ENCODE measurements at regions not wholly inside any gene's neighbourhood (a gene's known extent, or its start where the extent isn't known, plus 50 kb on each side); places are given as distances from the start of the nearest gene placed in this dataset.

DNA sequence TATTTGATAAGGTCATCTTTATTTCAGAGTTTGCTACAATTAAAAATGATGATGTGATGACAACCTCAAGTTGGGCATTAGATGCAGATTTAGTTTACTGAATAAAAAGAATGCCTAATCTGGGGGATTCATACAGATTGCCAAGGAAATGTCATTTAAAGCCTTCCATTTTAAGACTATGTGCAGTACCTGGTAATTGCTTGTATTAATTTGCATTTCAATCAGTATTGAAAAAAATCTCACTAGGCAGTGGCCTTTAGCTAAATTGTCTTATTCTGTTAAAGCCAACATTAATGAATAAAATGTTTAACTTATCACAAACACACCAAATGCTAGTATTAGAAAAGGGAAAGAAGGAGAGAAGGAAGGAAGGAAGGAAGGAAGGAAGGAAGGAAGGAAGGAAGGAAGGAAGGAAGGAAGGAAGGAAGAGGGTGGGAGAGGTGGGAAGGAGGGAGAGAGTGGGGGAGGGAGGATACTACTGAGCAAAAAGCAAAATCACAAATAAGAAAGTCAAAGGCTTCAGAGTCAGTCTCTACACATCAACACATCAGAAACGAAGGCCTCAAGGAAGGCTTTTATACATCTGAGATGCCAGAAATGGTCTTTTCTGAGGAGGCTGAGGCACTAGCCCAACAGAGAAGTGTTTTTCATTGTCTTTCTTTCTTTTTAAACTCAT, 271.1 kb upstream of the CLEC14A start:
- TF ChIP-seq, protein P1, sequence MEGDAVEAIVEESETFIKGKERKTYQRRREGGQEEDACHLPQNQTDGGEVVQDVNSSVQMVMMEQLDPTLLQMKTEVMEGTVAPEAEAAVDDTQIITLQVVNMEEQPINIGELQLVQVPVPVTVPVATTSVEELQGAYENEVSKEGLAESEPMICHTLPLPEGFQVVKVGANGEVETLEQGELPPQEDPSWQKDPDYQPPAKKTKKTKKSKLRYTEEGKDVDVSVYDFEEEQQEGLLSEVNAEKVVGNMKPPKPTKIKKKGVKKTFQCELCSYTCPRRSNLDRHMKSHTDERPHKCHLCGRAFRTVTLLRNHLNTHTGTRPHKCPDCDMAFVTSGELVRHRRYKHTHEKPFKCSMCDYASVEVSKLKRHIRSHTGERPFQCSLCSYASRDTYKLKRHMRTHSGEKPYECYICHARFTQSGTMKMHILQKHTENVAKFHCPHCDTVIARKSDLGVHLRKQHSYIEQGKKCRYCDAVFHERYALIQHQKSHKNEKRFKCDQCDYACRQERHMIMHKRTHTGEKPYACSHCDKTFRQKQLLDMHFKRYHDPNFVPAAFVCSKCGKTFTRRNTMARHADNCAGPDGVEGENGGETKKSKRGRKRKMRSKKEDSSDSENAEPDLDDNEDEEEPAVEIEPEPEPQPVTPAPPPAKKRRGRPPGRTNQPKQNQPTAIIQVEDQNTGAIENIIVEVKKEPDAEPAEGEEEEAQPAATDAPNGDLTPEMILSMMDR (IDR thresholded peaks at IDR 0.05; ENCODE audit: insufficient read depth, low read length, missing control alignments) = no peak
- ChIA-PET CTCF (no interaction called here), POLR2A (no interaction called here)
- H3K4me3 ChIP-seq (ENCODE audit: low read depth, low read length) = no peak overlapping the region
- no peak for DNase-seq (ENCODE audit: low read depth, low spot score)

DNA sequence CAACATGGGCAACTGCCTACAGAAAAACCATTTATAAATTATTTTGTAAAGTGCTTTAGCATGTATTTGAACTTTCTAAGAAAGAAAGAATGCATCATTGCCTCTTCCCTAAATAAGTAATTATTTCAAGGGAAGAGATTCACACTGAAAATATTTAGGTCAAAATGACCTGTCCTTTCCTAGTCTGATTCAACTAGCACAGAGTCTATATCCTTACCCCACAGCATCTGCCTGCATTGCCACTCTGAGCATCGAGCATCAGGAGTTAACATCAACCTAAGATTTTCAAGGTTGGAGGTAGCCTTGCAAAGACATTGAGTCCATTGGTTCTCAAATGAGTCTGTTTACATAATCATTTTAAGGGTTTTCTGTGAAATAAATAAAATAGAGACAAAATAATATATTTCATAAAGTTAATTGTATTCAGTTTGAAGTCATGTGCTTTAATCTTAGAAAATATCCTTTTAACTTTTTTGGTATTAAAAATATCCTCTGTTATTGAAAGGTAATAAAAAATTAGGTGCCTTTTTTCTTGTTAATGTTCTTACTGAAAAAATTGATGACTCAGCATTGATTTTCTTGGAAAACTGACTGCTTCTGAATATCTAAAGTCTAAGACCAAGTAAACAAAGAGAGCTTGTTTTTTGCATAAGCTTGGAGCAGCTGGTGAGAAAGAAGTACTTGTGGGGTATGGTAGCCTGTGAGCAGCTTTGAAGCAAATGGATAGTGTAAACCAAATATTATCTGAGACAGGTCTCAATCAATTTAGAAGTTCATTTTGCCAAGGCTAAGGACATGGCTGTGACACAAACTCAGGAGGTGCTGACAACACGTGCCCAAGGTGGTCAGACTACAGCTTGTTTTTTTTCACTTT, 269.0 kb upstream of the CLEC14A start:
- POLR2A ChIA-PET = no interaction called here
- DNase-seq (ENCODE audit: low read depth, low spot score) = no peak
- TF ChIP-seq, protein P1 (IDR thresholded peaks at IDR 0.05; ENCODE audit: insufficient read depth, low read length, missing control alignments) = no peak
- CTCF ChIA-PET = interaction anchor here (0.8 kb wide), 1 partner anchor 9 kb away, joined by 4 read pairs; no protein-coding TSS in a partner anchor
- no peak overlapping the region for H3K4me3 ChIP-seq (ENCODE audit: low read depth, low read length)

DNA sequence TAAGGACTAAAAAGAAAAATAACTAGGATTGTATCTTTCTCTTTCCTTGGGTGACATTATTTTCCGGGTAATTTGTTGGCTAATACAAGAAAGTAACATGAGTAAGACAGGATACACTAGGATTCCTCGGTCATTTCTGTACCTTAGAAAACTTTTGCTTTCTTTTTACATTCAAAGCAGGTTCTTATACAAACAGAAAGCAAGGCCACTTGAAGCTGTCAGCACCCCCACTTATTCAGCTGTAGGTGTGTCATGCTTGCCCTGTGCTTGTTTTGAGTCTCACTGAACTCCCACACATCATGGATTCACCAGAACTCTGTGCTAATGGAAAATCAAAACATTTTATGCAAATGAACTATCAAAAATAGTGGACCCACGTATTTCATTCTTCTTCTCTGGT, 266.8 kb upstream of the CLEC14A start:
- TF ChIP-seq, protein P1 (IDR thresholded peaks at IDR 0.05; ENCODE audit: insufficient read depth, low read length, missing control alignments) = no peak
- DNase-seq (ENCODE audit: low read depth, low spot score) = no peak
- H3K4me3 ChIP-seq (ENCODE audit: low read depth, low read length) = no peak overlapping the region
- POLR2A ChIA-PET = no interaction called here
- CTCF ChIA-PET = no interaction called here

DNA sequence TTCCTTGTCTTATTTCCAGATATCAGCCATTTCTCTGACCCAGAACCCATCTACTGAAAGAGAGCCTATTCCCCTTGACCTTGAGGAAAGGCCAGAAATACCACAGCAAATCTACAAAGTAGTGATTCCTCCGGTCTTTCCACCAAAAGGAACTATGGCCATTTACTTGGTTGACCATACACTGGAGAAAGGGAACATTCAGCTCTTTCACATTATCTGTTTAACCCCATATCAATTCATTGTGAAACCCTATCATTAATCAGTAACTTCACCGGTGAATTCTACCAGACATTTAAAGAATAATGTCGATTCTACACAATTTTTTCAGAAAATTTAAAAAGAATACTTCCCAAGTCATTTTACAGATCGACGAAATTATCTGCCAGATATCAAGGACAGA, 265.7 kb upstream of the CLEC14A start:
- TF ChIP-seq, protein P1 (IDR thresholded peaks at IDR 0.05; ENCODE audit: insufficient read depth, low read length, missing control alignments) = no peak
- no peak overlapping the region for H3K4me3 ChIP-seq (ENCODE audit: low read depth, low read length)
- no peak for DNase-seq (ENCODE audit: low read depth, low spot score)
- ChIA-PET POLR2A (no interaction called here), CTCF (interaction anchor here (1.0 kb wide), 1 partner anchor 10 kb away, joined by 4 read pairs; no protein-coding TSS in a partner anchor)

DNA sequence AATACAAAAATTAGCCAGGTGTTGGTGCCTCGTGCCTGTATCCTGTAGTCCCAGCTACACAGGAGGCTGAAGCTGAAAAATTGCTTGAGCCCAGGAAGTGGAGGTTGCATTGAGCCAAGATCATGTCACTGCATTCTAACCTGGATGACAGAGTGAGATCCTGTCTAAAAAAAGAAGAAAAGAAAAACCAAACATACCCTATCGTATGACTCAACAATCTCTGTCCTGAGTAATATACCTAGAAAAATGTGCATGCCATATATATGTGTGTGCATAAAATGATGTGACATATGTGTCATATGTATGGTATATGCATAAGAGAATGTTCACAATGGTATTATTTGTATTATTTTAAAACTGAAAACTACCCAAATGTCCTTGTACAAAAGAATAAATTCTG, 261.5 kb upstream of the CLEC14A start:
- CTCF ChIA-PET = interaction anchor here (1.3 kb wide), 1 partner anchor 261 kb away, joined by 3 read pairs; the partner anchor contains the start of gene CLEC14A
- H3K4me3 ChIP-seq (ENCODE audit: low read depth, low read length) = no peak overlapping the region
- DNase-seq (ENCODE audit: low read depth, low spot score) = no peak
- TF ChIP-seq, protein P1 (IDR thresholded peaks at IDR 0.05; ENCODE audit: insufficient read depth, low read length, missing control alignments) = no peak
- POLR2A ChIA-PET = no interaction called here

DNA sequence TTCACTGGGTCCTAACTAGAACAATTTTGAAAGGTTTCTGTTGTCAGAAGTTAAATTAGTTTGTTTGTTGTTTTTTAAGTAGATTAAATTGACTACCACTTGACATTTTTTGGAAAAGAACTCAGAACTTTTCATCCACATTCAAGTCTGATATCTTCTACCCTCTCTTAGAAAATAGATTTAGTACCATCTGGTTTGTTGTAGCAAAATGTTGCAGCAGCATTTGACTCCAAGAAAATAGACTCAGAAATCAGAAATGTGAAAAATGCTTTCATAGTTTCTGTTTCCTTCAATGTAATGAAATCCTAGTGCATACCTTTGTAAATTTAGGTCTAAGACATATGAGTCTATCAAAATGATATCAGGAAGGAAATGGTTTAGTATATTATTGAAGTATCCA, 256.3 kb upstream of the CLEC14A start:
- CTCF ChIA-PET = no interaction called here
- POLR2A ChIA-PET = no interaction called here
- TF ChIP-seq, protein P1 (IDR thresholded peaks at IDR 0.05; ENCODE audit: insufficient read depth, low read length, missing control alignments) = no peak
- no peak overlapping the region for H3K4me3 ChIP-seq (ENCODE audit: low read depth, low read length)
- no peak for DNase-seq (ENCODE audit: low read depth, low spot score)
